Stimulated activated CD4-positive, alpha-beta T cell treated with anti-CD3 and anti-CD28 coated beads, TNF-alpha, amount 100 ng/mL, for 48 hours (primary cell): ENCODE measurements at regions not wholly inside any gene's neighbourhood (a gene's known extent, or its start where the extent isn't known, plus 50 kb on each side); places are given as distances from the start of the nearest gene placed in this dataset.
"Not testable (repeated sequence)": the region's sequence is repeated elsewhere in the genome, so short reads cannot be mapped to it uniquely, and the experiment has no call there.

Experiments used
- DNase-seq, 3 donors: peaks; one replicate each; pipeline ENCODE4 v3.0.0-alpha.2; 2020; ENCODE audit warnings: low read depth in 3 of 3

GRCh38 chr9:79080536-79080935 is 491.2 kb upstream of the TLE4 start:
- no peak for DNase-seq

GRCh38 chr9:79083621-79084020 is 488.1 kb upstream of the TLE4 start:
- DNase-seq, result no peak

DNA sequence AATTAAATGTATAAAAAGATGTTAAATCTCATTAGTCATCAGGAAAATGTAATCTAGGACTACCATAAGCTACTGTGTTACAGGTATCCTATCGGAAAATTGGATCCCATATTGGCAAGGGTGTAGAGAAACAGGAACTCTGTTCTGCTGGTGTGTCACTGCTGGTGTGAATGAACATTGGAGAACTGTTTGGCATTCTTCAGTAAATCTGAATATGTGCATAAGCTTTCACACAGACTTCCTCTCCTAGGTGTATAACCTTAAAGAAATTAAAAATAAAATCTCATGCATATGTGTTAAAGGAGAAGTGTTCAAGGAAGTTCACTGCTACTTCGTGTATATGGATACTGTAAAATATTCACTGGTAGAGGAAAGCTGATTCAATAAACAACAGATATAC is 484.6 kb upstream of the TLE4 start:
- DNase-seq, result no peak

GRCh38 chr9:79089054-79089560 is 482.7 kb upstream of the TLE4 start:
- no peak for DNase-seq

GRCh38 chr9:79089851-79090250 is 481.9 kb upstream of the TLE4 start:
- not testable (repeated sequence) for DNase-seq

DNA sequence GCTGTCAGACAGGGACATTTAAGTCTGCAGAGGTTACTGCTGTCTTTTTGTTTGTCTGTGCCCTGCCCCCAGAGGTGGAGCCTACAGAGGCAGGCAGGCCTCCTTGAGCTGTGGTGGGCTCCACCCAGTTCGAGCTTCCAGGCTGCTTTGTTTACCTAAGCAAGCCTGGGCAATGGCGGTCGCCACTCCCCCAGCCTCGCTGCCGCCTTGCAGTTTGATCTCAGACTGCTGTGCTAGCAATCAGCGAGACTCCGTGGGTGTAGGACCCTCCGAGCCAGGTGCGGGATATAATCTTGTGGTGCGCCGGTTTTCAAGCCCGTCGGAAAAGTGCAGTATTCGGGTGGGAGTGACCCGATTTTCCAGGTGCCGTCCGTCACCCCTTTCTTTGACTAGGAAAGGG is 468.5 kb upstream of the TLE4 start:
- not testable (repeated sequence) for DNase-seq

DNA sequence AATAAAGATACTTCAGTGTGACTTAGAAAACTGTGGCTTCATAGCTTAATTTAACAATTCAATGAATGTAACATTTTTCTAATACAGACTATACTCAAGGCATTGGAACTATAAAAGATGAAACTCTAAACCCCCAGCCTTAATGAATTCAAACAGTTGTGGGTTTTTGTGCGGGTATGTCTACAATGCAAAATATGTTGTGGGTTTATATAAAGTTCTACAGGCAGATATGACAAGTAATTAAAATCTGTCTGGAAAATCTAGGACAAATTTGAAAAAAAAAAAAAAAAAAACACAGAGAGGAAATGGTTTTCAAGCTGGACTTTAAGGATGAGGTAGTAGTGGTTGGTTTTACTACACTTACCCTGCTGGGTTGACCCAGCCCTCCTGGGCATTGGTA is 467.5 kb upstream of the TLE4 start:
- DNase-seq, result no peak

GRCh38 chr9:79104951-79105350 is 466.8 kb upstream of the TLE4 start:
- no peak for DNase-seq

GRCh38 chr9:79107911-79108676 is 463.7 kb upstream of the TLE4 start:
- DNase-seq, result no peak

- DNase-seq, result no peak
Measured at GRCh38 chr9:79111653-79112052, 460.1 kb upstream of the TLE4 start.

DNA sequence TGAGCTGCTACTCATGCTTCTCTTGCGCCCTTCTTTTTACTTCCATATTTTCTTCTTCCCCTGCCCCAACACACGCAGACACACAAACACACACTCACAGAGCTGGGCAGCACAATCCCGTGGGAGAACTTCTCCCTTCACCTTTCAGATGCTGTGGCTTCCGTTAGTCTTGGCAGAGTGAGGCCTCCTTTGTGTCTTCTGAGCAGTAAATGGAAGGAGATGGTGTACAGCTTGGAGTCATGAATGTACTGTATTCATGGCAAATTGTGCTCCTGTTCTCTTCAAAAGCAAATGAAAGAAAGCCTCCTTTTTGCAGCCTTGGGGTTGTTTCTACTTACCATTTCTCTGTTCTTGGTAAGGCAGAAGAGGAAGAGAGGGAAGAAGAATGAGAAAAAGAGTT is 456.6 kb upstream of the TLE4 start:
- no peak for DNase-seq

GRCh38 chr9:79116041-79116440 is 455.7 kb upstream of the TLE4 start:
- no peak for DNase-seq

GRCh38 chr9:79116709-79117108 is 455.1 kb upstream of the TLE4 start:
- no peak for DNase-seq

DNA sequence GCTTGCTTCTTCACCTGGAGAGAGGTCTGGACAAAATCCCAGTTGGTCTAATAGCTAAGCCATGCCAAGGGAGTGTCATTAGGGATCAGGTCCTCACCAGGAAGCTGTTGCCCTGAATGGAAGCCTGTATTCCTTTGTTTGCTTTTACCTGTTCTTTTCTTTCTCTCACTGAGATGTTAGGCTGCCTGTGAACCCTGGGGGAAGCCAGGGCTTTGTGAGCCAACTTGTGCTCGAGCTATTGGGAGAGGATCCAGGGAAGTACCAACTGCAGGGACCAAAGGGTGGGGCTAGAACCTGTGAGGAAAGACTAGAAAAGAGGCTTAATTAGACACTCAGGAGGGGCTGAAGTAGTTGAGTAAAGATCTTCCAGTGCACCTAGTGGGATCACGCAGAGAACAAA is 451.2 kb upstream of the TLE4 start:
- no peak for DNase-seq

GRCh38 chr9:79120941-79121340 is 450.8 kb upstream of the TLE4 start:
- DNase-seq, result no peak

DNA sequence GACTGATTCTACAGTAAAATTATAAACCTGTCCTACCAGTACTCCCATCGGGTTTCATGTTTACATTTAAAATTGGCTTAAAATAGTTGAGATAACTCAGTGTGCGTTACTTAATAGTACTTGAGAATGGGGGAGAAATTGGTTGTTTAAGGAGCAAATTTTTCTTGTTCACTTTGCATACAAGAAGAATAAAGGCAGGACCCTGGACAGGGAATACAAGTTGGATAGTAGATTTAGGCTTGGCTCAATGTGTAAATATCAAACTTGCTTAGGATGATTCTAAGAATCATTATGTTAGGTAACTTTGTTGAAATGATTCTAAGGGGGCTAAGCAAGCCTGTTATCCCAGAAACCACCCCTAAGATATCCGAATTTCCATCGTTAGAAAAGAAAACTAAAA is 448.4 kb upstream of the TLE4 start:
- no peak for DNase-seq

DNA sequence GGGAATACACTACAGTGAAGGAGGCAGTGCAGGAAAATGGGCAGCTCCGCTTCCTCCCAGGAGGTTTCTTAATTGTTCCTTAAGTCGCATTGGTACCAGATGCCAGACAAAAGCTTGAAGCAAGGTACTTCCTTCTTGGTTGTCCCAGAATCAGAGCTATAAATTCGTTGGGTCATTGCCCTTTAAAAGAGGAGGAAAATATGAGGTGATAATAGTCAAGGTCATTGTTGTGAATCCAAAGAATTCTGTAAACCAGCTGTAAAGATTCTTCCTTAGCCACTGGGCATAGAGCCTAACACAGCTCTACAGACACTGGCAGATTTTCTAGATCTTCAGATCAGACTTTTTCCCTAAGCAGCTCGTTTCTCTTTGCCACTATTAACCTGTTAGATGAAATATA is 444.1 kb upstream of the TLE4 start:
- DNase-seq, result no peak

- DNase-seq, result peak in 1 of 3 donors; percentile 24
Measured at GRCh38 chr9:79129865-79130480, 441.8 kb upstream of the TLE4 start.

- no peak for DNase-seq
Measured at GRCh38 chr9:79131246-79131774, 440.5 kb upstream of the TLE4 start.

- no peak for DNase-seq
Measured at GRCh38 chr9:79131824-79132377, 439.9 kb upstream of the TLE4 start.

DNA sequence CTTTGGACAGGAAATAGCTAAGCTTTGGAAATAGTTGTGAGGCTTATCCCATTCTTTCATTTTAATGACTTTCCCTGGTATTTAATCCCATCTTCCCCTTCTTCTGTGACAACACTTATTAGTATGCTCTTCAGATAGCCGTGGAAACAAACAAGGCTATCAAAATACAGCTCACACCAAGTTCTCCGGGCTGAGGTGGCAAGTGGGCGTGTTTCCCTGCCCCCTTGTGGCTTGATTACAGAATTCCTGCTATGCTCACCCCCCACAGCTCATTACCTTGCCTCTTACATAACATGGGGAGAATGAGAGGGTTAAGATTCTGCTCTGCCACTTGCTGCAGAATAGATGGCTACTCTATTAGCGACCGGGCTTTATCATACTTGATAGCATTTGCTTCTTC is 437.1 kb upstream of the TLE4 start:
- no peak for DNase-seq

DNA sequence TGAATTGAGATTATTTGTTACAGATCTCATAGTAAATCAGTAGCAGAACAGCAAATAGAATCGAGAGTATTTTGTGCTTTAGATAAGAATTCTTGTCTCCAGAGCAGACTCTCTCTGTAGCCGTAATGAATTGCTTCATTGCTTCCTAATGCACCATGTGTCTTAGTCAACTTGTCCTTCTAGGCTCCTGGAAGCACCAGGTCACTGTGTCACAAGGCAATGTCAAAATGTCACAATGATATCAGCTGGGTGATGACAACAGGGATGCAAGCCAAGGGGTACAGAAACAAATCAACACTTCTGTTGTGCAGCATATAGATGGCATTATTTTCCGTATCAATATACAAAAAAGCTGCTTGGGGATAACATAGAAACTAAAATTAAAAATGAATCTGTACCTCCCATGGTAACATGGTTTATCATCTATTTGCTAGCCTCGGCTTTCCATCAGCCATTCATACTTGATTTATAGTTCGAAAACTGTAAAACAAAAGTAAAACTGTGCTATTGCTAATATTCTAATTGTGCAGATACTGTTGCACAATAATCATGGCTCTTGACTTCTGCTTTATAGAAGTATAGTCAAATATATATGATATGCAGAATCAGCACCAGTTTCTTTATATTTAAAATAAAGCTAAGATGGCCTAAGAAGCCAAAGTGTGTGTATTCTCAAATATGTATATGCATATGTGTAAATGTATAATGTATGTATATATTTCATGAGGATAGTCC is 435.9 kb upstream of the TLE4 start:
- no peak for DNase-seq
